GM04503 (cell line): ENCODE measurements at regions not wholly inside any gene's neighbourhood (a gene's known extent, or its start where the extent isn't known, plus 50 kb on each side); places are given as distances from the start of the nearest gene placed in this dataset.

Experiments
- DNase-seq: peaks from one replicate; pipeline ENCODE4 v3.0.0-alpha.2; 2012; ENCODE audit warnings: low read depth

GRCh38 chr13:66071029-66071428 is 1159.1 kb downstream of the PCDH9 start:
- no peak for DNase-seq

GRCh38 chr13:66069570-66069969 is 1160.6 kb downstream of the PCDH9 start:
- no peak for DNase-seq

GRCh38 chr13:66068683-66069082 is 1161.5 kb downstream of the PCDH9 start:
- no peak for DNase-seq

GRCh38 chr13:66048888-66049287 is 1181.2 kb downstream of the PCDH9 start:
- DNase-seq = no peak

GRCh38 chr13:66040506-66040905 is 1189.6 kb downstream of the PCDH9 start:
- DNase-seq = no peak

GRCh38 chr13:66037096-66037495 is 1193.0 kb downstream of the PCDH9 start:
- DNase-seq = no peak

- no peak for DNase-seq
Measured at GRCh38 chr13:66036636-66037035, 1193.5 kb downstream of the PCDH9 start.

GRCh38 chr13:66036024-66036614 is 1194.0 kb downstream of the PCDH9 start:
- DNase-seq = no peak

- DNase-seq = no peak
Measured at GRCh38 chr13:66033924-66034323, 1196.2 kb downstream of the PCDH9 start.

- DNase-seq = no peak
Measured at GRCh38 chr13:66021846-66022245, 1208.3 kb downstream of the PCDH9 start.

GRCh38 chr13:66014771-66015170 is 1215.4 kb downstream of the PCDH9 start:
- DNase-seq = no peak

- DNase-seq = no peak
Measured at GRCh38 chr13:66009241-66009640, 1220.9 kb downstream of the PCDH9 start.

- no peak for DNase-seq
Measured at GRCh38 chr13:66003558-66003957, 1226.6 kb downstream of the PCDH9 start.

GRCh38 chr13:66001140-66001539 is 1229.0 kb downstream of the PCDH9 start:
- DNase-seq = no peak

- no peak for DNase-seq
Measured at GRCh38 chr13:65999411-65999810, 1230.7 kb downstream of the PCDH9 start.

- no peak for DNase-seq
Measured at GRCh38 chr13:65990684-65991083, 1239.5 kb downstream of the PCDH9 start.

- no peak for DNase-seq
Measured at GRCh38 chr13:65985612-65986011, 1244.5 kb downstream of the PCDH9 start.

GRCh38 chr13:65977525-65977924 is 1252.6 kb downstream of the PCDH9 start:
- DNase-seq = no peak

- no peak for DNase-seq
Measured at GRCh38 chr13:65971541-65971940, 1258.6 kb downstream of the PCDH9 start.

GRCh38 chr13:65966991-65967451 is 1263.1 kb downstream of the PCDH9 start:
- DNase-seq = no peak

- peak; percentile 20 for DNase-seq
Measured at GRCh38 chr13:65965501-65965900, 1264.6 kb downstream of the PCDH9 start.

GRCh38 chr13:65964672-65965071 is 1265.5 kb downstream of the PCDH9 start:
- DNase-seq = no peak

GRCh38 chr13:65959305-65959704 is 1270.8 kb downstream of the PCDH9 start:
- DNase-seq = no peak

GRCh38 chr13:65946387-65946786 is 1283.7 kb downstream of the PCDH9 start:
- no peak for DNase-seq

- DNase-seq = no peak
Measured at GRCh38 chr13:65943708-65944107, 1286.4 kb downstream of the PCDH9 start.
